ENCODE measurements at regions not wholly inside any gene's neighbourhood (a gene's known extent, or its start where the extent isn't known, plus 50 kb on each side); places are given as distances from the start of the nearest gene placed in this dataset.

- no peak for TF ChIP-seq CTCF (IDR thresholded peaks at IDR 0.05)
- no peak for TF ChIP-seq EP300 (IDR thresholded peaks at IDR 0.05)
These were observed 2153.4 kb upstream of the RAG2 start for GRCh38 chr11:38751421-38751820.

Data from ovary (tissue), 3 donors.